ENCODE measurements at regions not wholly inside any gene's neighbourhood (a gene's known extent, or its start where the extent isn't known, plus 50 kb on each side); places are given as distances from the start of the nearest gene placed in this dataset.

GRCh38 chr2:18901242-18901641 is 311.9 kb upstream of the NT5C1B start:
- H3K4me2 ChIP-seq (replicated peaks; ENCODE audit: extremely low read depth, low read length, poor library complexity, severe bottlenecking) = no peak overlapping the region
- no peaks in the 10 kb centered on the region for H3K27me3 ChIP-seq (ENCODE audit: control insufficient read depth in 2 of 2, insufficient read depth in 2 of 2, low read length in 2 of 2)
- Mint-ChIP-seq H3K27ac (no peak overlapping the region), H3K4me1 (no peaks in the 10 kb centered on the region), H3K4me3 (no peak overlapping the region), H3K36me3 (no peaks in the 10 kb centered on the region), H3K27me3 (ENCODE audit: low read depth in 3 of 3) (no peaks in the 10 kb centered on the region), H3K9me3 (peaks cover 0 to 11% (median 4%) of the 10 kb centered on the region in 7 donors)
- 80% methylated on average over 1 of the region's 3 CpGs for WGBS (ENCODE audit: insufficient coverage)
- H3K9me3 ChIP-seq (replicated peaks in 1 of 2; ENCODE audit: control insufficient read depth in 1 of 2, insufficient read depth in 1 of 2, low read length in 2 of 2) = peaks cover 3 to 5% of the 10 kb centered on the region in 2 donors
- no peak overlapping the region for H3K9ac ChIP-seq (ENCODE audit: insufficient read depth, low read length, poor library complexity, severe bottlenecking)
- DNase-seq = no peak
- H3K79me2 ChIP-seq (ENCODE audit: insufficient read depth, low read length) = no peaks in the 10 kb centered on the region
- H2AFZ ChIP-seq (ENCODE audit: insufficient read depth, low read depth, low read length, poor library complexity, severe bottlenecking) = no peak overlapping the region
- H3K36me3 ChIP-seq (replicated peaks in 1 of 2; ENCODE audit: control insufficient read depth in 1 of 2, insufficient read depth in 2 of 2, low read length in 2 of 2) = no peaks in the 10 kb centered on the region
- no peak overlapping the region for H3K27ac ChIP-seq (ENCODE audit: low read depth in 1 of 2, low read length in 2 of 2)
- intact Hi-C loops (cut with micrococcal nuclease) = no loop called here
- no peak for TF ChIP-seq CTCF (IDR thresholded peaks at IDR 0.05)
- H4K20me1 ChIP-seq (ENCODE audit: insufficient read depth, low read length) = no peaks in the 10 kb centered on the region
- H3K4me3 ChIP-seq (replicated peaks in 1 of 3; ENCODE audit: low read depth in 2 of 3, low read length in 3 of 3) = no peak overlapping the region
- H3K4me1 ChIP-seq (ENCODE audit: control insufficient read depth in 1 of 2, insufficient read depth in 2 of 2, low read length in 2 of 2) = no peaks in the 10 kb centered on the region

GRCh38 chr2:18900691-18901141 is 311.3 kb upstream of the NT5C1B start:
- Histone ChIP-seq H3K27ac (ENCODE audit: low read depth in 1 of 2, low read length in 2 of 2) (no peak overlapping the region), H3K79me2 (ENCODE audit: insufficient read depth, low read length) (no peaks in the 10 kb centered on the region), H3K4me3 (replicated peaks in 1 of 3; ENCODE audit: low read depth in 2 of 3, low read length in 3 of 3) (no peak overlapping the region), H3K4me1 (ENCODE audit: control insufficient read depth in 1 of 2, insufficient read depth in 2 of 2, low read length in 2 of 2) (no peaks in the 10 kb centered on the region), H3K27me3 (ENCODE audit: control insufficient read depth in 2 of 2, insufficient read depth in 2 of 2, low read length in 2 of 2) (no peaks in the 10 kb centered on the region), H3K9ac (ENCODE audit: insufficient read depth, low read length, poor library complexity, severe bottlenecking) (no peak overlapping the region), H2AFZ (ENCODE audit: insufficient read depth, low read depth, low read length, poor library complexity, severe bottlenecking) (no peak overlapping the region), H4K20me1 (ENCODE audit: insufficient read depth, low read length) (no peaks in the 10 kb centered on the region), H3K9me3 (replicated peaks in 1 of 2; ENCODE audit: control insufficient read depth in 1 of 2, insufficient read depth in 1 of 2, low read length in 2 of 2) (peaks cover 0 to 3% of the 10 kb centered on the region in 2 donors), H3K36me3 (replicated peaks in 1 of 2; ENCODE audit: control insufficient read depth in 1 of 2, insufficient read depth in 2 of 2, low read length in 2 of 2) (no peaks in the 10 kb centered on the region), H3K4me2 (replicated peaks; ENCODE audit: extremely low read depth, low read length, poor library complexity, severe bottlenecking) (no peak overlapping the region)
- H3K36me3 Mint-ChIP-seq = no peaks in the 10 kb centered on the region
- H3K9me3 Mint-ChIP-seq = peaks cover 0 to 6% (median 4%) of the 10 kb centered on the region in 7 donors
- H3K4me1 Mint-ChIP-seq = no peaks in the 10 kb centered on the region
- intact Hi-C loops (cut with micrococcal nuclease) = no loop called here
- H3K27me3 Mint-ChIP-seq (ENCODE audit: low read depth in 3 of 3) = no peaks in the 10 kb centered on the region
- TF ChIP-seq CTCF (IDR thresholded peaks at IDR 0.05) = no peak
- H3K27ac Mint-ChIP-seq = no peak overlapping the region
- DNase-seq = no peak
- H3K4me3 Mint-ChIP-seq = no peak overlapping the region

All from CD14-positive monocyte (primary cell).